GM10248 (cell line): ENCODE measurements at regions not wholly inside any gene's neighbourhood (a gene's known extent, or its start where the extent isn't known, plus 50 kb on each side); places are given as distances from the start of the nearest gene placed in this dataset.

Experiments used
- CTCF ChIA-PET: fragments of 300-600 bp; sonication (Branson Sonifier 250); formaldehyde crosslinking; extraction: SDS; loops from one replicate; lab custom pipeline; 2021; ENCODE audit warnings: antibody characterized with exemption; lab: Yijun Ruan, JAX
- POLR2A ChIA-PET: fragments of 350-650 bp; sonication (Branson Sonifier 250); formaldehyde crosslinking; extraction: SDS; loops from one replicate; lab custom pipeline; 2020; ENCODE audit warnings: antibody characterized with exemption; lab: Yijun Ruan, JAX
- DNase-seq: peaks from one replicate; pipeline ENCODE4 v3.0.0; 2012; ENCODE audit errors: extremely low spot score
- CTCF ChIP-seq: IDR thresholded peaks from 2 replicates; pipeline ENCODE4 v1.5.1; 2012; ENCODE audit warnings: mild to moderate bottlenecking, low read depth; ENCODE audit errors: extremely low read depth, missing control alignments, control extremely low read depth

GRCh38 chr13:90403330-90404082 lies 944.0 kb upstream of the MIR17HG start:
- ChIA-PET POLR2A (no interaction called here), CTCF (no interaction called here)
- DNase-seq: no peak
- no peak for TF ChIP-seq CTCF

- no peak for DNase-seq
- no peak for TF ChIP-seq CTCF
- CTCF ChIA-PET: interaction anchor here (1.3 kb wide), 1 partner anchor 11 kb away, joined by 3 read pairs; no protein-coding TSS in a partner anchor
- POLR2A ChIA-PET: no interaction called here
Measured at GRCh38 chr13:90405301-90405700, 942.2 kb upstream of the MIR17HG start.

GRCh38 chr13:90412980-90413379 lies 934.5 kb upstream of the MIR17HG start:
- no peak for DNase-seq
- POLR2A ChIA-PET: no interaction called here
- CTCF ChIA-PET: interaction anchor here (1.0 kb wide), 1 partner anchor 29 kb away, joined by 3 read pairs; no protein-coding TSS in a partner anchor

GRCh38 chr13:90413548-90413947 lies 933.9 kb upstream of the MIR17HG start:
- TF ChIP-seq CTCF: no peak
- ChIA-PET CTCF (interaction anchor here (0.7 to 1.1 kb wide), 4 partner anchors 11 to 29 kb away, joined by 3 read pairs; no protein-coding TSS in a partner anchor), POLR2A (no interaction called here)
- no peak for DNase-seq

More at GRCh38 chr13:90412980-90413379, 934.5 kb upstream of the MIR17HG start:
- TF ChIP-seq CTCF: no peak

GRCh38 chr13:90414691-90415596 lies 932.5 kb upstream of the MIR17HG start:
- TF ChIP-seq CTCF: no peak
- CTCF ChIA-PET: interaction anchor here (1.1 kb wide), 1 partner anchor 10 kb away, joined by 3 read pairs; no protein-coding TSS in a partner anchor
- POLR2A ChIA-PET: no interaction called here
- DNase-seq: no peak

- POLR2A ChIA-PET: no interaction called here
Measured at GRCh38 chr13:90415902-90416301, 931.6 kb upstream of the MIR17HG start.

More at GRCh38 chr13:90415902-90416301, 931.6 kb upstream of the MIR17HG start:
- no peak for DNase-seq
- no peak for TF ChIP-seq CTCF
- CTCF ChIA-PET: no interaction called here
